ENCODE measurements at regions not wholly inside any gene's neighbourhood (a gene's known extent, or its start where the extent isn't known, plus 50 kb on each side); places are given as distances from the start of the nearest gene placed in this dataset.

GRCh38 chr18:76580288-76580962, 85.4 kb upstream of the ZNF516 start:
- FAIRE-seq (no peak), DNase-seq (ENCODE audit: low read depth in 1 of 2, low spot score in 2 of 2) (peak in 1 of 2 experiments; percentile 38)
- TF ChIP-seq KDM5A (IDR thresholded peaks at IDR 0.05; ENCODE audit: low read length) (no peak), RFX5 (IDR thresholded peaks at IDR 0.05; ENCODE audit: borderline replicate concordance, low read depth, low read length) (no peak), SAP30 (IDR thresholded peaks at IDR 0.05; ENCODE audit: insufficient read depth, insufficient replicate concordance, low read length) (no peak), SP4 (IDR thresholded peaks at IDR 0.05; ENCODE audit: low read length) (no peak), ATF2 (IDR thresholded peaks at IDR 0.05; ENCODE audit: low read length) (no peak), YY1 (IDR thresholded peaks at IDR 0.05; ENCODE audit: low read depth, low read length) (no peak), PHF8 (conservative IDR thresholded peaks at IDR 0.05; ENCODE audit: low read depth, low read length) (no peak), SRF (IDR thresholded peaks at IDR 0.05; ENCODE audit: low read depth, low read length) (no peak), CHD1 (IDR thresholded peaks at IDR 0.05; ENCODE audit: low read depth, low read length) (no peak)
- CTCF ChIA-PET (ENCODE audit: partially characterized antibody): interaction anchor here (1.4 to 1.5 kb wide), 2 partner anchors 11 to 51 kb away, joined by 3 read pairs; no protein-coding TSS in a partner anchor
- Histone ChIP-seq H4K20me1 (replicated peaks in 1 of 2; ENCODE audit: control insufficient read depth in 1 of 2, insufficient read depth in 2 of 2, low read length in 2 of 2) (no peaks in the 10 kb centered on the region), H2BK5ac (ENCODE audit: low read depth, low read length) (no peak overlapping the region), H4K5ac (ENCODE audit: insufficient read length, low read depth, low read length) (no peak overlapping the region), H3K36me3 (ENCODE audit: control insufficient read depth in 2 of 4, insufficient read depth in 4 of 4, low read length in 3 of 4) (no peaks in the 10 kb centered on the region), H3K27ac (ENCODE audit: low read depth, low read length) (no peak overlapping the region), H2BK120ac (replicated peaks; ENCODE audit: low read depth, low read length) (no peak overlapping the region), H3K23ac (ENCODE audit: insufficient read length) (no peak overlapping the region), H3K4me2 (ENCODE audit: insufficient read depth in 1 of 2, low read depth in 2 of 2, low read length in 2 of 2) (no peak overlapping the region), H3K79me2 (ENCODE audit: control insufficient read depth in 1 of 2, insufficient read depth in 2 of 2, low read length in 2 of 2) (no peaks in the 10 kb centered on the region), H3K9me3 (ENCODE audit: insufficient read depth in 2 of 2, low read depth in 1 of 2, low read length in 1 of 2) (no peaks in the 10 kb centered on the region), H2AFZ (ENCODE audit: low read length) (no peak overlapping the region), H3K56ac (replicated peaks; ENCODE audit: insufficient read length, low read depth, low read length) (no peak overlapping the region), H3K14ac (ENCODE audit: insufficient read length) (no peak overlapping the region), H3K4ac (replicated peaks; ENCODE audit: insufficient read length, low read depth, low read length) (no peak overlapping the region), H3K18ac (ENCODE audit: extremely low read depth, low read length) (no peak overlapping the region), H2BK20ac (ENCODE audit: low read length) (no peak overlapping the region; the same call in 1 of the 2 replicates), H3K9ac (replicated peaks in 1 of 4; ENCODE audit: extremely low read depth in 1 of 4, low read depth in 3 of 4, low read length in 3 of 4) (no peak overlapping the region), H4K8ac (ENCODE audit: extremely low read depth, insufficient read depth, low read length) (no peak overlapping the region), H4K91ac (replicated peaks; ENCODE audit: insufficient read length, low read length) (peak overlapping the region; percentile 27), H3K23me2 (ENCODE audit: low read depth, low read length) (peaks cover 3% of the 10 kb centered on the region; the same call in 1 of the 2 replicates), H2AK5ac (ENCODE audit: low read depth, low read length) (no peak overlapping the region), H3K79me1 (ENCODE audit: low read depth, low read length) (no peaks in the 10 kb centered on the region), H3K27me3 (replicated peaks in 1 of 4; ENCODE audit: control insufficient read depth in 3 of 4, extremely low read depth in 1 of 4, insufficient read depth in 3 of 4, low read length in 3 of 4) (peaks cover 0 to 5% (median 0%) of the 10 kb centered on the region in 4 experiments; a peak in 4 of 7 replicates), H3K4me1 (replicated peaks in 1 of 4; ENCODE audit: control insufficient read depth in 3 of 4, insufficient read depth in 4 of 4, low read length in 3 of 4) (no peaks in the 10 kb centered on the region), H3K4me3 (ENCODE audit: extremely low read depth in 1 of 4, insufficient read depth in 2 of 4, low read depth in 3 of 4, low read length in 4 of 4) (no peak overlapping the region), H2BK15ac (ENCODE audit: low read length) (0 out of 2 replicates have a peak overlapping the region, but pooled peaks have one; percentile 51), H2BK12ac (ENCODE audit: low read depth, low read length) (no peak overlapping the region)
- POLR2A ChIA-PET (ENCODE audit: partially characterized antibody): no interaction called here
- 87% methylated on average over 17 of the region's 17 CpGs; no CpG with 5 or more reads in 1 of the 2 experiments for WGBS, 2 experiments (ENCODE audit: extremely low coverage in 1 of 2, insufficient coverage in 1 of 2, insufficient read length in 1 of 2, insufficient replicate concordance in 2 of 2, low coverage in 1 of 2, low lambda C conversion rate in 2 of 2, missing lambda C conversion rate in 1 of 2)

Data from H1 (cell line).